ENCODE measurements at regions not wholly inside any gene's neighbourhood (a gene's known extent, or its start where the extent isn't known, plus 50 kb on each side); places are given as distances from the start of the nearest gene placed in this dataset.

GRCh38 chr4:154916068-154916467 is 135.0 kb downstream of the RBM46 start:
- TF ChIP-seq GATA3 (IDR thresholded peaks at IDR 0.05; ENCODE audit: low read depth, low read length) (no peak), GATA2 (IDR thresholded peaks at IDR 0.05; ENCODE audit: low read depth, low read length) (no peak)

Data from SH-SY5Y (cell line).